Keratinocyte (primary cell): ENCODE measurements at regions not wholly inside any gene's neighbourhood (a gene's known extent, or its start where the extent isn't known, plus 50 kb on each side); places are given as distances from the start of the nearest gene placed in this dataset.
A peak's percentile ranks its signal among the peaks of the same experiment; 100 is the strongest.

Experiments
- DNase-seq: peaks from one replicate; pipeline ENCODE4 v3.0.0-alpha.2; 2011; ENCODE audit warnings: low read depth, missing footprints, low spot score
- FAIRE-seq: peaks from 2 replicates; lab custom pipeline; 2011; peaks lifted over from hg19 to GRCh38; lab: Jason Lieb, UNC
- H2AFZ ChIP-seq: 2 replicates; pipeline ENCODE4 v1.6.0; 2012; ENCODE audit warnings: low read length, control low read depth, inconsistent platforms; ENCODE audit not compliant: control insufficient read depth
- H3K27ac ChIP-seq: 2 replicates; pipeline ENCODE4 v1.5.1; 2011; ENCODE audit warnings: low read length; ENCODE audit not compliant: control insufficient read depth, insufficient read depth
- H3K27me3 ChIP-seq: 3 replicates; pipeline ENCODE4 v1.6.0; 2011; ENCODE audit warnings: low read length; ENCODE audit not compliant: control insufficient read depth, insufficient read depth; ENCODE audit errors: extremely low read depth
- H3K36me3 ChIP-seq, 2 experiments: 2 replicates in 1 of 2; 3 replicates in 1 of 2; pipeline ENCODE4 v1.5.1; 2011; ENCODE audit warnings: low read length in 2 of 2, mild to moderate bottlenecking in 1 of 2; ENCODE audit not compliant: control insufficient read depth in 2 of 2, insufficient read depth in 2 of 2; ENCODE audit errors: extremely low read depth in 1 of 2
- H3K4me1 ChIP-seq: 3 replicates; pipeline ENCODE4 v1.5.1; 2011; ENCODE audit warnings: low read length; ENCODE audit not compliant: control insufficient read depth, insufficient read depth; ENCODE audit errors: extremely low read depth
- H3K4me2 ChIP-seq: 3 replicates; pipeline ENCODE4 v1.6.0; 2011; ENCODE audit warnings: low read depth, low read length; ENCODE audit not compliant: control insufficient read depth, insufficient read depth; ENCODE audit errors: extremely low read depth
- H3K4me3 ChIP-seq, 3 experiments: fragments of 200-600 bp in 1 of 3; sonication (generic) in 1 of 3; 2 replicates in 2 of 3; 3 replicates in 1 of 3; pipeline ENCODE4 v1.5.1; 2011 to 2016; ENCODE audit warnings: low read length in 3 of 3, mild to moderate bottlenecking in 3 of 3, control low read depth in 2 of 3, inconsistent platforms in 1 of 3, low read depth in 1 of 3, mixed read lengths in 1 of 3, mixed run types in 1 of 3, moderate library complexity in 1 of 3; ENCODE audit not compliant: control insufficient read depth in 2 of 3, insufficient read depth in 2 of 3; ENCODE audit errors: extremely low read depth in 1 of 3
- H3K79me2 ChIP-seq: 2 replicates; pipeline ENCODE4 v1.6.0; 2012; ENCODE audit warnings: low read length; ENCODE audit not compliant: control insufficient read depth, insufficient read depth
- H3K9ac ChIP-seq: 3 replicates; pipeline ENCODE4 v1.6.0; 2011; ENCODE audit warnings: low read length; ENCODE audit not compliant: control insufficient read depth, insufficient read depth; ENCODE audit errors: extremely low read depth
- H3K9me1 ChIP-seq: 3 replicates; pipeline ENCODE4 v1.6.0; 2011; ENCODE audit warnings: low read length; ENCODE audit not compliant: control insufficient read depth, insufficient read depth; ENCODE audit errors: extremely low read depth
- H3K9me3 ChIP-seq: 2 replicates; pipeline ENCODE4 v1.5.1; 2012; ENCODE audit warnings: low read depth, low read length; ENCODE audit not compliant: control insufficient read depth
- H4K20me1 ChIP-seq: 3 replicates; pipeline ENCODE4 v1.6.0; 2011; ENCODE audit warnings: low read length; ENCODE audit not compliant: control insufficient read depth, insufficient read depth; ENCODE audit errors: extremely low read depth
- EZH2 ChIP-seq: IDR thresholded peaks from one replicate; pipeline ENCODE4 v1.6.1; 2012; ENCODE audit warnings: inconsistent platforms, mild to moderate bottlenecking, low read length, moderate library complexity
- dilution Hi-C: fragments of 300-500 bp; cut with MboI; formaldehyde crosslinking; loops from one replicate; pipeline ENCODE4 v1.7.0; 2020; ENCODE audit warnings: low sequenced_read_pairs; ENCODE audit not compliant: extremely low pct_ligation_motif_present
- TF ChIP-seq, protein P1 (sequence below), 3 experiments: IDR thresholded peaks in 1 of 3; conservative IDR thresholded peaks in 1 of 3; optimal IDR thresholded peaks in 1 of 3; 2 replicates in 2 of 3; 3 replicates in 1 of 3; pipeline versions ENCODE3 to v1.5.1; 2011; ENCODE audit warnings: low read length in 3 of 3, mild to moderate bottlenecking in 3 of 3, moderate library complexity in 2 of 3, control low read depth in 1 of 3, inconsistent platforms in 1 of 3; ENCODE audit not compliant: insufficient read depth in 2 of 3; ENCODE audit errors: extremely low read depth in 1 of 3

DNA sequence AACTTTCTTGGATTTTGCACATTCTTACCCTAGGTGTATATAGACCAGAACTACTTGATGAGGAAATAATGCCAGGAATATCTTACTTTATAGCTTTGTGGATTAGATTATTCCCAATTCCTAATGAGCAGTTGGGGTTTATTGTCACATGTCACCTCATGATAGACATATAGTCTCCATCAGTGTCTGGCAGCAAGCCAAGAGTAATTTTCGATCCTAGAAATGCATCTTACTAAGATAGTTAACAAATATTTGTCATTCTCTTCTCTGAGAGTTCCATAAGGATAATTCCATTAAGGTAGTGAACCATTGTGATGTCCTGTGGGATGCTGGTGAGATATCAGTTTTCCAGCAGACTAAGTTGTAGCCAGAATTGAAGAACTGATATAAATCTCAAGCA is 1282.9 kb upstream of the B3GALT2 start:
- Histone ChIP-seq H3K27me3 (no peaks in the 10 kb centered on the region), H2AFZ (no peak overlapping the region), H3K4me3 (no peak overlapping the region), H3K79me2 (no peaks in the 10 kb centered on the region), H3K4me1 (no peaks in the 10 kb centered on the region), H4K20me1 (no peaks in the 10 kb centered on the region), H3K4me2 (no peak overlapping the region), H3K9ac (no peak overlapping the region), H3K9me3 (no peaks in the 10 kb centered on the region), H3K36me3 (no peaks in the 10 kb centered on the region), H3K9me1 (no peaks in the 10 kb centered on the region), H3K27ac (no peak overlapping the region)
- DNase-seq (no peak), FAIRE-seq (no peak)
- dilution Hi-C loops = no loop called here
- TF ChIP-seq EZH2 = no peak
- TF ChIP-seq, protein P1, sequence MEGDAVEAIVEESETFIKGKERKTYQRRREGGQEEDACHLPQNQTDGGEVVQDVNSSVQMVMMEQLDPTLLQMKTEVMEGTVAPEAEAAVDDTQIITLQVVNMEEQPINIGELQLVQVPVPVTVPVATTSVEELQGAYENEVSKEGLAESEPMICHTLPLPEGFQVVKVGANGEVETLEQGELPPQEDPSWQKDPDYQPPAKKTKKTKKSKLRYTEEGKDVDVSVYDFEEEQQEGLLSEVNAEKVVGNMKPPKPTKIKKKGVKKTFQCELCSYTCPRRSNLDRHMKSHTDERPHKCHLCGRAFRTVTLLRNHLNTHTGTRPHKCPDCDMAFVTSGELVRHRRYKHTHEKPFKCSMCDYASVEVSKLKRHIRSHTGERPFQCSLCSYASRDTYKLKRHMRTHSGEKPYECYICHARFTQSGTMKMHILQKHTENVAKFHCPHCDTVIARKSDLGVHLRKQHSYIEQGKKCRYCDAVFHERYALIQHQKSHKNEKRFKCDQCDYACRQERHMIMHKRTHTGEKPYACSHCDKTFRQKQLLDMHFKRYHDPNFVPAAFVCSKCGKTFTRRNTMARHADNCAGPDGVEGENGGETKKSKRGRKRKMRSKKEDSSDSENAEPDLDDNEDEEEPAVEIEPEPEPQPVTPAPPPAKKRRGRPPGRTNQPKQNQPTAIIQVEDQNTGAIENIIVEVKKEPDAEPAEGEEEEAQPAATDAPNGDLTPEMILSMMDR (optimal IDR thresholded peaks at IDR 0.05 in 1 of 3, IDR thresholded peaks at IDR 0.05 in 1 of 3, conservative IDR thresholded peaks at IDR 0.05 in 1 of 3; ENCODE audit: extremely low read depth in 1 of 3, insufficient read depth in 2 of 3, low read length in 3 of 3) = no peak

DNA sequence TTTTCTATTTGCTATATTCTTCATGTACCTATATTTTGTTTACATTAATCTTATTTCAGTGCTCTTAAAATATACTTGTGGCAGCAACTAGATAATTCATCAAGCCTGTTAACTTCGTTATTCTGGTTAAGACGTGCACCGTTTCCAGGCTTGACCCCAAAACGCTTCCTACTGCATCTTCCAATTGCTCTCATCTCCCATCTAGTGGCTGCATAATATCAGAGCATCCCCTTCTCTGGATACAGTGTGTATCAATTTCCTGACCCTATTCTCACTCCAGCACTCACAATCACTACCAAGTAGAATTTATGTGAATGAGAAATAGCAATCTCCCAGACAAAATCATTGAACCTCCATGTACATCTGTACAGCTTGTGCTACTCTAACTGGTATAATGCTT is 1280.3 kb upstream of the B3GALT2 start:
- Histone ChIP-seq H3K27me3 (no peaks in the 10 kb centered on the region), H4K20me1 (no peaks in the 10 kb centered on the region), H3K4me1 (no peaks in the 10 kb centered on the region), H3K79me2 (no peaks in the 10 kb centered on the region), H3K9me3 (no peaks in the 10 kb centered on the region), H3K27ac (no peak overlapping the region), H3K4me2 (no peak overlapping the region), H3K36me3 (no peaks in the 10 kb centered on the region), H3K9ac (no peak overlapping the region), H3K4me3 (no peak overlapping the region), H2AFZ (no peak overlapping the region), H3K9me1 (no peaks in the 10 kb centered on the region)
- DNase-seq = no peak
- TF ChIP-seq EZH2 = no peak
- TF ChIP-seq, protein P1 (optimal IDR thresholded peaks at IDR 0.05 in 1 of 3, IDR thresholded peaks at IDR 0.05 in 1 of 3, conservative IDR thresholded peaks at IDR 0.05 in 1 of 3; ENCODE audit: extremely low read depth in 1 of 3, insufficient read depth in 2 of 3, low read length in 3 of 3) = peak in 2 of 3 experiments; percentile 39 to 41
- no peak for FAIRE-seq
- dilution Hi-C loops = no loop called here
